NCI-H1417 (cell line): ENCODE measurements at regions not wholly inside any gene's neighbourhood (a gene's known extent, or its start where the extent isn't known, plus 50 kb on each side); places are given as distances from the start of the nearest gene placed in this dataset.

Source experiments
- DNase-seq, 3 experiments: peaks; one replicate each; lab custom pipeline; 2025; lab: John Stamatoyannopoulos, UW

- DNase-seq = no peak
Observed at GRCh38 chr4:26020083-26020668, 106.2 kb downstream of the SMIM20 start.

- no peak for DNase-seq
Observed at GRCh38 chr4:26020881-26021280, 106.9 kb downstream of the SMIM20 start.

DNA sequence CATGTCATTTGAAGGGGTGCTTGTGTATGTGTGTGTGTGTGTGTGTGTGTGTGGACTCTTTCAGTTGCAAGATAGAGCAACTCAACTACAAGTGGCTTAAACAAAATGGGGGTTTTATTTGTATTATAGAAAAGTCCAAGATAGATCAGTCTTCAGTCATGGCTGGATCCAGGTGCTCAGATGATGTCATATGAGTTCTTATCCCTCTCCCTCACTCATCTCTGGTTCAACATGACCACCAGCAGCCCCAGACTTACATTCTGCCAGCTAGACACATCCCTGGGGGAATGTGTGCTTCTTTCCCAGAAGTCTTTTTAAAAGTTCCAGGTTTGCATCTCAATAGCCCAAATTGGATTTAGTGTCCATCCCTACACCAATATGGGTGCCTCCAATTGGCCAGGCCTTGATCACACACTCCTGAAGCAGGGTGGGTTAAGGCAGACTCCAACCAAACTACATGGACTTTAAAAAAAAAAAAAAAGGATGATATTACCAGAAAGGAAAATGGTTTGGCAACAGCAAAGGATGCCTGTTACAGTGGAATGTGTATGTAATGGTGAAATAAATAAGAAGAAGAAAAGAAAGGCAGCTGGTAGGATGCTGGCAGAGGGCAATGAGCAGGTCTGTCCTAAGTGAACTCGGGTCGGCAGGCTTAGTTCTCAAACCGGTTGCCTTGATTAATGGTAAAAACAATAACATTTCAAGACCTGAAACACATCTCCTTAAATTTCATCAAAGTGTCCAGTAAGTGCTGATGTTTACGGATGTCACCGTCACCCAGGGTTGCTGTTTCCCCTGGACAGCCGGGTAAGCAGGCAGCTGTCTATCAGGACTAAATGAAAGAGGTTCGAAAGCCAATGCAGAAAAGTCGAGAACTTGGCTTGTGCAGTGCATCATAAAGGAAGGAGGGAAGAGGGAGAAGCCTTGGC lies 107.7 kb downstream of the SMIM20 start:
- DNase-seq = peak in 2 of 3 experiments; percentile 54 to 78

DNA sequence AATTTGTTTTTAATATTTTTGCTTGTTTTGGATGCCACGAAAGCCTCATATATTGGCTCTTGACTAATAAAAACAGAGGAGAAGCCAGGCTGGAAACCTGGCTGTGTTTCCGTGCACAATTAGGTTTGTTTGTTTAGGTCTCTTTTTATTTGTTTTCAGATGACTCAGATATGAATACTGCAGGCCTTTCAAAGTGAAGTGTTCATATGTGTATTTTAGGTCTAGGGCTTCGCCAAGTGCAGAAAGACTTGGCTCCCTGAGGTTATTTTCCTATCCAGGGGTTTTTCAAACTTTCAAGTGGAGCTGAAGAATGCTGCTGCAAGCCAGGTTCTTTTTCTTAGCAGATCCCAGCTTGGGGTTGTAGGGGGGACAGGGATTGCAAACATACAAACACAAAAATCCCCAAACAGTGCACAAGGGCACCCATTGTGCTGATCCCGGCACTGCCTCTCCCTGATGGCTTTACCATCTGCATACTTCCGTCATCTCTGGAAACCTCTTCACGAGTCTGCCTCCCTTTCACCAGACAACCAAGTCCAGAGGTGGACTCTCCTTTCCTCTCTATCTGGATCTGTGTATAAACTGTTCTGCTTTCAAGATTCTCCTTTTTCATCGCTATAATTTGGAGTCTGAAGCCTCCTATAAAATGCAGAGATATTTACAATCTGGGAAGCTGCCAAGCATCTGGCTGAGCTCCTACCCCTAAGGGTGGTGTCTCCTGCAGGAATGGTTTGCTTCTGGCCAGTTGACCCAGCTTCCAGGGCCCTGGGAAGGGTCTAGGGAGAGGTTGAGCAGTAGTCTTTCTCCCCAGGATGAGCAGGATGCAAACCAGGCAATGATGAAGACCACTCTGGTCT lies 108.6 kb downstream of the SMIM20 start:
- DNase-seq = peak; percentile 43 to 78 (median 65)

GRCh38 chr4:26023203-26023972 lies 109.4 kb downstream of the SMIM20 start:
- DNase-seq = no peak

DNA sequence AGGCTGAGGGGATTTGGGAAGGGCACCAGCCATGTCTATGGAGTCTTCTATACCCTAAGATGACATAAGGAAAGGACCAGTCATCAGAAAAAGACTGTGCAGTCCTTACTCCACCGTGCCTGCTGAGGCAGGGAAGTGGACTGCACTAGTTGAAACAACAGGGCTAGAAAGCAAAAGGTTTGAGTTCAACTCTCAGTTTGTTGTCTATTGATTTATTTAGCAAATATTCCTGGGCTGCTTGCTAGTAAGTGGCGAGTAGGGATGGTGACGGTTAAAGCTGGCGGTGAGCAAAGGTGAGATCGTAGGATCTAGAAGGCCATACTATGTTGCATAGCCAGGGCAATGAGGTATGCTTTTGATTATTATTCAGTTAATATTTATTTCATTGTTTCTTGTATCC lies 110.1 kb downstream of the SMIM20 start:
- no peak for DNase-seq

DNA sequence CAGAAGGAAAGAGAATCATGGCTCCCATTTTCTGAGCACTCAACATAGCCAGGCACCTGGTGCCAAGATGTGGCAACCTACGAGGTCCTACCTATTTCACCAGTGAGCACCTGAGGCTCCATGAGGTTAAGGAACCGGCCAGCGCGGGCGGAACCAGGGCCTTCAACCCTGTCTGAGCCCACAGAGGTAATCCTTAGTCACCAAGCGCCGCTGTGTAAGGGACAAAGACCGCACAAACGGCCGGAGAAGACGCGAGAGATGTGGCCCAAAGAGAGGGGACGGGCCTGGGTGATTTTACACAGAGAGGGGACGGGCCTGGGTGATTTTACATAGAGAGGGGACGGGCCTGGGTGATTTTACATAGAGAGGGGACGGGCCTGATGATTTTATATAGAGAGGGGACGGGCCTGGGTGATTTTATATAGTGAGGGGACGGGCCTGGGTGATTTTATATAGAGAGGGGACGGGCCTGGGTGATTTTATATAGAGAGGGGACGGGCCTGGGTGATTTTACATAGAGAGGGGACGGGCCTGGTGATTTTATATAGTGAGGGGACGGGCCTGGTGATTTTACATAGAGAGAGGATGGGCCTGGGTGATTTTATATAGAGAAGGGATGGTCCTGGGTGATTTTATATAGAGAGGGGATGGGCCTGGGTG lies 114.2 kb downstream of the SMIM20 start:
- DNase-seq = no peak

GRCh38 chr4:26028793-26029567 lies 115.0 kb downstream of the SMIM20 start:
- DNase-seq = peak; percentile 8 to 30 (median 19)

GRCh38 chr4:26029568-26030131 lies 115.6 kb downstream of the SMIM20 start:
- DNase-seq = no peak

DNA sequence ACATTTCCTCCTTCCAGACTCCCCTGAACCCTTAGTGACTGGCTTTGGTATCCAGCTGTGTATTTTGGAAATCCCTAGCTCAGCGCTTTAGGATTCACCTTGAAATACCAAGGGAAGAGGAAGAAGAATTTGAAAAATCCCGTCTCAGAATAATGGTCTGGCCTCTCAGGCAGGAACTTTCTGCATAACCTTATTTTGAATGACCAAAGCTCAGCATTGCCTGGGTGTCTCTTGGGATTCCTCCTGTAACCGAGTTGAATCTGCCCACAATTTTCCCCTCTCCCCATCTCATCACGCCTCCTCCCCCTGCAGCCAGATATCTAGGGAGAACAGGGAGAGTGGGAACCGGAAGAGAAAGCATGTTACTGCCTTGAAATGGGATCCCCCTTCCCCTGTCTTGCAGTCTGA lies 116.2 kb downstream of the SMIM20 start:
- DNase-seq = no peak

DNA sequence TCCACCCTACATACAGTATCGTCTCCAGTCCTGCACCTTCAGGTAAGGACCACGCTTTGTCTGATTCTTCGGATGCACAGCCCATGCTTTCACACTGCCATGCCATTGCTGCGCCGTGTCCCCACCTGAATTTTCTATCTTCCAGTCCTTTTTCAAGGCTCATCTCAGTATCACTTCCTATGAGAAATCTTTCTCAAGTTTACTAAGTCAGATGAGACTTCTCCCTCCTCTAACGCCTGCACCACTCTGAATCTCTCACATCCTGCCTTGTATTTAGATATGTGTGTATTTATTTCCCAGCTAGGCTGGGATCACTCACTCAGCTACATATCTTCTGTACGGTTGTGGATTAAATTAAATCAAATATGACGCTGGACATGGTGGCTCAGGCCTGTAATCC lies 116.8 kb downstream of the SMIM20 start:
- no peak for DNase-seq

- no peak for DNase-seq
Observed at GRCh38 chr4:26031704-26032103, 117.7 kb downstream of the SMIM20 start.

DNA sequence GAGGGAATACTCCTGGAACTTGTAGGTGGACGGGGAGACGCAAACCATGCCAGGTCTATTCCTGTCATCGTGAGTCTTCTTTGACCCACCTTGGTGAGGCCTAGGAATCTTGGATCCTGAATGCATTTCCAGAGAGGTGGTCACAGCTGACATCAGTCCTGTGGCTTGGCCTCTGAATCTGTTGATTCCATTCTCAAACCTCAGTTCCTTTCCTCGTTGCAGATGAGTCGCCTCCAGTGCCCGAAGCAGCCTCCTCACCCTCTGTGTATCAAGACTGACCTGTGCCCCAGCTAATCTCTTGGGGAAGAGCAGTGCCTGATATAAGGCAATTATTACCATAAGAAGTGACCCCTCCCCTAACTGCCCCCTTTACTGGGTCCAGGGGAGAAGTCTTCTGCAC lies 118.1 kb downstream of the SMIM20 start:
- DNase-seq = no peak

DNA sequence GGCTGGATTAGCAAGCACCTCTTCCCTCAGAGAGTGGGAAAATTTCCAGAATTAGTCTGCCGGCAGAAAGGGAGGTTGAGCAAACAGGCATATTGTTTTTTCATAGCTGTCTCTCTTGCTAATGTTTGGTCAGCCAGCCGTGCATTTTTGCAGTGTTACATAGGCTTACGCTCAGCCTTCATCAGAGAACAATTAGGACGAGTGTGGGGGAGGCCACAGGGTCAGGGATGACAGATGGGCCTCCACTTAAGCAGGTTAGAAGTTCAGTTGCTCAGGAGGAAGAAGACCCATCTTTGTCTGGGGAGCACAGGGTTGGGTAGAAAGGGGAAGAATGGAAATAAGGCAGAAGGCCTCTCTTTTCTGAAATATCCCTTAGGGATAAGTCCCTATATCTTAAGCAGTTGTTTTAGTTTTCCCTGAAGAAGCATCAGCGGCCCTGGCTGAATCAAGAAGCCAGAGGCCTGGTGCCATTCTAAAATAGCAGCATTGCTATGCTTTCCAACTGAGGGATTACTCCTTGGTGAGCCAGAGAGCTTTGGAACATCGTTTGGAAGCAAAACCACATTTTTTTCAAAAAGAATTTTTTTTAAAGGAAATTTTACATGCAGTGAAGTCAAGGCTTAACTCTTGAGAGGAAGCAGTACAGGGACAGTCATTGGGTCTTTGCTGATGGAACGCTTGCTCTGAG lies 118.8 kb downstream of the SMIM20 start:
- peak in 1 of 3 experiments; percentile 16 for DNase-seq

DNA sequence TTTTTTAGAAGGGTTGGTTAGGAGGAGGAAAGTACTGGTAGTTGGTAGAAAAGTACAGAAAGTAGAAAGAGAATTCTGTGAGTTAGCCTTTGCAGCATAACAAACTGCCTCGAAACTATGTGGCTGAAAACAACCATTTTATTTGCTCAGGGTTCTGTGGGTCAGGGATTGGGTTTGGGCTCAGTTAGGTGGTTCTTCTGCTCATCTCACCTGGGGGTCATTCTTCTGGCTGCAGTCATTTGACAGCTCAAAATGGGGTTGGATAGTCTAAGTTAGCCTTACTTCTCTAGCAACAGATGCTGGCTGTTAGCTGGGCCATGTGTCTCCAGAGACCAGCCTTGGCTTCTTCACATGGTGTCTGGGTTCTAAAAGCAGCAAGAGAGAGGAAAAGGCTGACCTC lies 119.4 kb downstream of the SMIM20 start:
- no peak for DNase-seq

GRCh38 chr4:26034849-26035248 lies 120.8 kb downstream of the SMIM20 start:
- no peak for DNase-seq

DNA sequence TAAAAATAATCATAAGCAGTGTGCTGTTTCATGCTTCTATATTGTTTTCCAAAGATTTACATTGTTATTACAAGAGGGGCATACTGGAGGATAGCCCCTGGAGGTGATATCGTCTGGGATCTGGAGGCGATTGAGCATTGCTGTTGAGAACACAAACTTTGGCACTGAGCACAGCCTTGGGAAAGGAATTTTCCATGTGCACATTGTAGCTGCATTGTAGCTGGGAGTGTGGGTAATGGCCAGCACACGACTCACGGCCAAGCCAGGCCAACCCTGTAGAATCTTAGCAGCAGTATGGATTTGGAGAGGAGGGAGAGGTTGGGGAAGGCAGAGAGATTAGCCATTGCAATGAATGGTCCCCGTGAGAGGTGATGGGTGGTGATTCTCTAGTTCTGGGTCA lies 121.9 kb downstream of the SMIM20 start:
- no peak for DNase-seq

DNA sequence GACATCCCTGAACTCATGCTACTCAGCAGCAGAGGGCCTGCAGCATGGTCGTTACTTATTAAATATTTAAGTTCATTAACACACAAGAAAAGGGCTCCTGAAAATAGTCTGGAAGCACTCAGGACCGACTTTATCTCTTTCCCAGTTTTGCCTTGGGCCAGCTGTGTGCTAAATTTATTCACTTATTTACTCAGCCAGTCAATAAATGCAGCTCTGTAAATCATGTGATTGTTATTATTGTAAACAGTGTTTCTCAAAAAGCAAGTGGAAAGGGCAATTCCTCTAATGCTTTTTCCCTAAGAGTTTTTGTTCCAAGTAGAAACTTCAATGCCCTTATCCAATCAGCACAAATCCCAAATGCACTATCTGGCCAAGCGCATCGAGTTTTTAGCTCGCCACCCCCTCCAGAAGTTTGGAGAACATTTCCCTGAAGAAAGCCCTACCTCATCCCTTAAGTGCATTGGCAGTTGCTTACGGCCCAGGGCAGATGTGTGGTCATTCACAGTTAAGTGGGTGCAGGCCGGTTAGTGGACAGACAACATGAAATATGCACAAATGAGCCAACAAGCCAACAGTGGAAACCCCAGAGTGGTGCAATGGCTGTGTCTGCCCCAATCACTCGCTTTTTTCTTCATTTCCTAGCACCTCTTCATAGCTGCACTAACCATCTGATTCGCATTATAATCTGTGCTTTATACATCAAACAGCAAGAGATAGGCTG lies 125.8 kb downstream of the SMIM20 start:
- no peak for DNase-seq

GRCh38 chr4:26044524-26044923 lies 130.5 kb downstream of the SMIM20 start:
- DNase-seq = no peak
